ENCODE measurements at regions not wholly inside any gene's neighbourhood (a gene's known extent, or its start where the extent isn't known, plus 50 kb on each side); places are given as distances from the start of the nearest gene placed in this dataset.
"Not testable (repeated sequence)": the region's sequence is repeated elsewhere in the genome, so short reads cannot be mapped to it uniquely, and the experiment has no call there.

DNA sequence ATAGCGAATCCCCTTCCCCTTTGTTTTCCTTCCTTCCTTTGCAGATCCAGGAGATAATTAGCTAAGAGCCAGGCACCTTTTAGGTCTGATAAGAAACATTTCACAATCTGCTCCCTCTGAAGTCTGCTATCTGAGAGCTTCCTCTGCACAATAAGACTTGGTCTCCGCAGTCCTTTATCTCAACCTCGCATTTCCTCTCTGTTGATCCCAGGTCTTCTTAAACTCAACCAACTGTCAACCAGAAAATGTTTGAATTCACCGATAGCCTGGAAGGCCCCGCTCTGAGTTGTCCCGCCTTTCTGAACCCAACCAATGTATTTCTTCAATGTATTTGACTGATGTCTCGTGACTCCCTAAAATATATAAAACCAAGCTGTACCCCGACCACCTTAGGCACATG, 78.4 kb upstream of the CTDP1 start:
- no peak for DNase-seq (ENCODE audit: extremely low spot score, unreplicated experiment)
- Mint-ChIP-seq H3K27ac (no peak overlapping the region), H3K27me3 (peaks cover 3% of the 10 kb centered on the region), H3K4me3 (no peak overlapping the region), H3K36me3 (no peaks in the 10 kb centered on the region), H3K9me3 (no peaks in the 10 kb centered on the region), H3K4me1 (ENCODE audit: unreplicated experiment) (no peaks in the 10 kb centered on the region)
- no peak for TF ChIP-seq CTCF (conservative IDR thresholded peaks at IDR 0.05)

GRCh38 chr18:79603321-79604204, 76.0 kb upstream of the CTDP1 start:
- TF ChIP-seq CTCF (conservative IDR thresholded peaks at IDR 0.05) = no peak
- Mint-ChIP-seq H3K9me3 (no peaks in the 10 kb centered on the region), H3K4me3 (no peak overlapping the region), H3K4me1 (ENCODE audit: unreplicated experiment) (peaks cover 7% of the 10 kb centered on the region), H3K27me3 (no peaks in the 10 kb centered on the region), H3K27ac (no peak overlapping the region), H3K36me3 (no peaks in the 10 kb centered on the region)
- no peak for DNase-seq (ENCODE audit: extremely low spot score, unreplicated experiment)

DNA sequence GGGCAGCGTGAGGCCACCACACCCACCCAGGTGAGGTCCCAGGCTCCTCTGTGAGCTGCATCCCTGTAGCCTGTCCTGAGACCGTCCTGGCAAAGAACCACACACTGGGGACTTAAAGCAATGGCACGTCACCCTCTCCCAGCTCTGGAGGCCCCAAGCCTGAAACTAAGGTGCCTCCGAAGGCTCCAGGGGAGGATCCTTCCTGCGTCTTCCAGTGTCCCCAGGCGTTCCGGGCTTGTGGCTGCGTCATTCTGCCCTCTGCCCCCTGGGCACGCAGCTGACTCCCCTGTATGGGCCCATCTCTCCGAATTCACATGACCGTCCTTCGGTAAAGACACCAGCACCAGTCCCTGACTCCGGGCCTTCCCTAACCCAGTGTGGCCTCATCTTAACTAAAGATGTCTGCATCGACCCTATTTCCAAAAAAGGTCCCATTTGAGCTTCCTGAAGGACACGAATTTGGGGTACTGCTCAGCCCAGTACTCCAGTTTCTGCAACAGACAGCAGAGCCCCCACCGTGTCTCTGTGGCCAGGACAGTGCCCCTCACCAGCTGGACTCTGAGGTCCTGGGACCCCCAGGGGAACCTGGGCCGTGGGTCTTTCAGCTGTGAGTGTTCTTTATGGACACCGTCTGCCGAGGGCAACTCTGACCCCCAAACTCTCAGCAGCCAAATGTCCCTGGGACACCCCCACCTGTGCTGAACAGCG, 75.2 kb upstream of the CTDP1 start:
- no peak for DNase-seq (ENCODE audit: extremely low spot score, unreplicated experiment)
- no peaks in the 10 kb centered on the region for H3K36me3 Mint-ChIP-seq
- H3K27ac Mint-ChIP-seq = no peak overlapping the region
- H3K27me3 Mint-ChIP-seq = no peaks in the 10 kb centered on the region
- TF ChIP-seq CTCF (conservative IDR thresholded peaks at IDR 0.05) = no peak
- no peaks in the 10 kb centered on the region for H3K9me3 Mint-ChIP-seq
- no peak overlapping the region for H3K4me3 Mint-ChIP-seq
- peaks cover 11% of the 10 kb centered on the region for H3K4me1 Mint-ChIP-seq (ENCODE audit: unreplicated experiment)

- no peak for DNase-seq (ENCODE audit: extremely low spot score, unreplicated experiment)
- no peak for TF ChIP-seq CTCF (conservative IDR thresholded peaks at IDR 0.05)
- H3K27me3 Mint-ChIP-seq = no peaks in the 10 kb centered on the region
- peaks cover 11% of the 10 kb centered on the region for H3K4me1 Mint-ChIP-seq (ENCODE audit: unreplicated experiment)
- no peaks in the 10 kb centered on the region for H3K9me3 Mint-ChIP-seq
- H3K27ac Mint-ChIP-seq = no peak overlapping the region
- H3K36me3 Mint-ChIP-seq = no peaks in the 10 kb centered on the region
- no peak overlapping the region for H3K4me3 Mint-ChIP-seq
Observed at GRCh38 chr18:79604913-79605880, 74.4 kb upstream of the CTDP1 start.

DNA sequence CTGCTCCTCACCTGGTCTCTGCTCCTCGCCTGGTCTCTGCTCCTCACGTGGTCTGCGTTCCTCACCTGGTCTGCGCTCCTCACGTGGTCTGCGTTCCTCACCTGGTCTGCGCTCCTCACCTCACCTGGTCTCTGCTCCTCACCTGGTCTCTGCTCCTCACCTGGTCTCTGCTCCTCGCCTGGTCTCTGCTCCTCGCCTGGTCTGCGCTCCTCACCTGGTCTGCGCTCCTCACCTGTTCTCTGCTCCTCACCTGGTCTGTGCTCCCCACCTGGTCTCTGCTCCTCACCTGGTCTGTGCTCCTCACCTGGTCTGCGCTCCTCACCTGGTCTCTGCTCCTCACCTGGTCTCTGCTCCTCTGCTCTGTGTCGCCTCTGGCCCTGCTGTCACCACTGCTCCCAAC, 73.5 kb upstream of the CTDP1 start:
- not testable (repeated sequence) for H3K27ac Mint-ChIP-seq; H3K9me3 Mint-ChIP-seq; DNase-seq (ENCODE audit: extremely low spot score, unreplicated experiment)

More for the DNA sequence above, 73.5 kb upstream of the CTDP1 start:
- not testable (repeated sequence) for H3K36me3 Mint-ChIP-seq, H3K4me3 Mint-ChIP-seq, H3K27me3 Mint-ChIP-seq
- peaks cover 14% of the 10 kb centered on the region for H3K4me1 Mint-ChIP-seq (ENCODE audit: unreplicated experiment)
